ENCODE measurements at regions not wholly inside any gene's neighbourhood (a gene's known extent, or its start where the extent isn't known, plus 50 kb on each side); places are given as distances from the start of the nearest gene placed in this dataset.
"Not testable (repeated sequence)": the region's sequence is repeated elsewhere in the genome, so short reads cannot be mapped to it uniquely, and the experiment has no call there.

DNA sequence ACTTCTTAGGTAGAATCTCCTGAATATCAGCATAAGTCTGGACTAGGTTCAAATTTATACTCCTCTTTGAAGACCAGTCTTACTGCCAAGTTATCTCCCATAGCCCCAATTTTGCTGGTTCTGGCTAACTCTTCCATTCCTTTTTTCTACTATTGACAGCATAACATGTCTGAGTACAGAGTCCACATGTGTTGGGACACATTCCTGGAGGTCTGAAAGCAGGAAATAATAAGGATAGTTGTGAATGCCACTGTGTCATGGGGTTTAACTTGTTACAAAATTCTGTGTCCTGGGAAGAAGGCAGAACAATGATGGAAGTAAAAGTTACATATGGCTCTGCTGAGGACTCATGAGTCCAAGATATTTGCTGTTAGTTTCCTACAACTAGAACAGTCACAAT is 57.4 kb upstream of the ZBTB20 start:
- Histone ChIP-seq H3K36me3 (ENCODE audit: control insufficient read depth, insufficient read depth, low read length) (no peaks in the 10 kb centered on the region), H3K27me3 (ENCODE audit: control insufficient read depth, insufficient read depth, low read length) (no peaks in the 10 kb centered on the region), H3K4me3 (ENCODE audit: low read length) (no peak overlapping the region), H3K9ac (ENCODE audit: low read length) (no peak overlapping the region), H3K27ac (ENCODE audit: low read depth, low read length) (no peak overlapping the region), H3K4me1 (ENCODE audit: control insufficient read depth, insufficient read depth, low read length) (no peaks in the 10 kb centered on the region)

DNA sequence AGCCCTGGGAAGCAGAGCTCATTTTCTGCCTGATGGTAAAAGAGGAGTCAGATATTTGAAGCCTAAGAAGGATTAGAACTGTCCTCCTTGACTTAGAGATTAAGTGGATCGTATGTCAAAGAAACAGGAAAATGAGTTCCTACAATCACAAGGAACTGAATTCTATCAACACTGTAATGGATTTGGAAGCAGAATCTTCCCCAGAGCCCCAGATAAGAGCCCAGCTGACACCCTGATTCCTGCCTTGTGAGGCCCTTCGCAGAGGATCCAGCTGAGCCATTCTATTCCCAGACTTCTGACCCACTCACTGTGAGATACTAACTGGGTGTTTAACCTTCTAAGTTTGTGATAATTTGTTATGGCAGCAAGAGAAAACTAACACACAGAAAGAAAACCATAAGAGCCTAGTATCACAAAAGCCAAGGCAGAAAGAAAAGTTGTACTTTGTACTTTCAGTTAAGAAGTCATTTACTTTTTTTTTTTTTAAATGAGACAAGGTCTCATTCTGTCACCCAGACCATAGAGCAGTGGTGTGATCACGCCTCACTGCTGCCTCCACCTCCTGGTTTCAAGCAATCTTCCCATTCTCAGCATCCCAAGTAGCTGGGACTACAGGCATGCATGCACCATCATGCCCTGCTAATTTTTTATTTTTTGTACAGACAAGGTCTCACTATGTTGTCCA is 61.1 kb upstream of the ZBTB20 start:
- Histone ChIP-seq H3K27ac (ENCODE audit: low read depth, low read length) (no peak overlapping the region), H3K4me1 (ENCODE audit: control insufficient read depth, insufficient read depth, low read length) (no peaks in the 10 kb centered on the region), H3K9ac (ENCODE audit: low read length) (no peak overlapping the region), H3K27me3 (ENCODE audit: control insufficient read depth, insufficient read depth, low read length) (no peaks in the 10 kb centered on the region), H3K4me3 (ENCODE audit: low read length) (no peak overlapping the region), H3K36me3 (ENCODE audit: control insufficient read depth, insufficient read depth, low read length) (no peaks in the 10 kb centered on the region)

DNA sequence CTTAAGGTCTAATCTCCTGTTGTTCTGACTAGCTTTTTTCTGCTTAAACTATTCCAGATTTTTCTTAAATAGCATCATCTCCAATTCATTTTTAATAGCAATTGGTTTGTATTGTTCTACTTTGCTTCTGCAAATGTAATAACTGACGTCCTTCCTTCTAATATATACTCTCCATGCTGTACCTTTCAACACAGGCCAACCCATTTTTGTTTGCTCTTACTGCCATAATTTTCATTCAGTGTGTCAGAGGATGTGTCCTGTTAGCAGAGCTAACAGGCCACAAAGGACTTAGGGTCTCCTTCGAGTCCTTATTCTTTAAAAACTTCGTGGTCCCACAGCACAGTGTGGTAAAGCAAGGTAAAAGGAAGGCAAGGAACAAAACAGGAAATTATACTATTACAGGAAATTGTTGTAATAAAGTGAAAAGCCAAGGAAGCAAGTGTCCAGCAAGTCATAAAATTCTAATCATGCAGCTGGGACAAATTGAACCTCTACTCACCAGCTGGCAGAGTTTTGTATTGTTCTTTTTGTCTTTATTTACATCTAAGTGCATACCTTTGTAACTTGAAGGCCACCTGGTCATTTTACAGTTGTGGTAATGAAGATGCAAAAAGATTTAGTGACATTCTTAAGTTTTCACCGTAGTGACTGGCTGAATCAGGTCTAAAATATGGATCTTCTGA is 64.9 kb upstream of the ZBTB20 start:
- H3K9ac ChIP-seq (ENCODE audit: low read length): no peak overlapping the region
- H3K4me3 ChIP-seq (ENCODE audit: low read length): no peak overlapping the region
- no peaks in the 10 kb centered on the region for H3K36me3 ChIP-seq (ENCODE audit: control insufficient read depth, insufficient read depth, low read length)
- H3K27me3 ChIP-seq (ENCODE audit: control insufficient read depth, insufficient read depth, low read length): no peaks in the 10 kb centered on the region
- H3K27ac ChIP-seq (ENCODE audit: low read depth, low read length): no peak overlapping the region
- H3K4me1 ChIP-seq (ENCODE audit: control insufficient read depth, insufficient read depth, low read length): no peaks in the 10 kb centered on the region

DNA sequence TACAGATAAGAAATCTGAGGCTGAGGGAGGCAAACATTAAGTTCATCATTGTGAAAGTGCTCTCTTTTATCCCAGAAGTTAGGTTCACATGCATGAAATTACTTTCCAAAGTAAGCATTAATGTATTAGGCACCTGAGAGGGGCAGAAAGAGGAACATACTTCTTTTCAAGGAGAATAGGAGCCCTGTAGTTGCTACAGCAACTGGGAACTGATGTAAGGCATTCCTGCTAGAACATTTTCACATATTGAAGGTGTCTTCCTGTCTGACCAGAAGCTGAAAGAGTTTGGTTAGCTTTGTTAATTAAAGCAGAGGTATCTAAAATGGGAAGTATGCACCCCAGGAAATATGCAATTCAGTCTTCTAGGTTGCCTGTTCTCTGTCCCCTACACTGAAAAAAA is 65.5 kb upstream of the ZBTB20 start:
- Histone ChIP-seq H3K27me3 (ENCODE audit: control insufficient read depth, insufficient read depth, low read length) (no peaks in the 10 kb centered on the region), H3K4me1 (ENCODE audit: control insufficient read depth, insufficient read depth, low read length) (no peaks in the 10 kb centered on the region), H3K9ac (ENCODE audit: low read length) (no peak overlapping the region), H3K27ac (ENCODE audit: low read depth, low read length) (no peak overlapping the region), H3K4me3 (ENCODE audit: low read length) (no peak overlapping the region), H3K36me3 (ENCODE audit: control insufficient read depth, insufficient read depth, low read length) (no peaks in the 10 kb centered on the region)

DNA sequence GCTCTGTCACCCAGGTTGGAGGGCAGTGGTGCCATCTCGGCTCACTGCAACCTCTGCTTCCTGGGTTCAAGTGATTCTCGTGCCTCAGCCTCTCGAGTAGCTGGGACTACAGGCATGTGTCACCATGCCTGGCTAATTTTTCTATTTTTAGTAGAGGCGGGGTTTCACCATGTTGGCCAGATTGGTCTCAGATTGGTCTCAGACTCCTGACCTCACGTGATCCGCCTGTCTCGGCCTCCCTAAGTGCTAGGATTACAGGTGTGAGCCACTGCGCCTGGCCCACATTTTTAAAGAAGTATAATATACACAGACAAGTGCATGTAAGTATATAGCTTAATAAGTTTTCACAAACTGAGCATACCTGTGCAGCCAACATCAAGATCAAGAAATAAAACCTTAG is 66.0 kb upstream of the ZBTB20 start:
- H3K27ac ChIP-seq (ENCODE audit: low read depth, low read length); H3K4me1 ChIP-seq (ENCODE audit: control insufficient read depth, insufficient read depth, low read length); H3K4me3 ChIP-seq (ENCODE audit: low read length); H3K36me3 ChIP-seq (ENCODE audit: control insufficient read depth, insufficient read depth, low read length); H3K27me3 ChIP-seq (ENCODE audit: control insufficient read depth, insufficient read depth, low read length); H3K9ac ChIP-seq (ENCODE audit: low read length): not testable (repeated sequence)

DNA sequence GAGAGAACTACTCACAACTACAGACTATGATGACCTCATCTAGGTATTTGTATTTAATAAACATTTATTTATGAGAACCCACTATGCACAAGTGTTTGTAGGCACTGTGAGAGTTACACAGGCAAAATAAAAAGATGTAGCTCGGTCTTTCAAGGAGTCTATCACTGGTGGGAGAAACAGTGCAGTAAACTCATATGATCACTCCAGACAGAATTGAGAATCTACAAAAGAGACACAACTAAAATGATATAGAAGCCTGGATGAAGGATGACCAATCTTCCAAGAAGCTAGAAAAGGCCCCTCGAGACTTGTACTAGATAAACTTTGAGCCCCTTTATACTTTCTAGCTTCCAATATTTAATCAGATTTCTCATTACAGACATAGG is 70.2 kb upstream of the ZBTB20 start:
- Histone ChIP-seq H3K9ac (ENCODE audit: low read length) (no peak overlapping the region), H3K4me1 (ENCODE audit: control insufficient read depth, insufficient read depth, low read length) (no peaks in the 10 kb centered on the region), H3K27me3 (ENCODE audit: control insufficient read depth, insufficient read depth, low read length) (no peaks in the 10 kb centered on the region), H3K36me3 (ENCODE audit: control insufficient read depth, insufficient read depth, low read length) (no peaks in the 10 kb centered on the region), H3K4me3 (ENCODE audit: low read length) (no peak overlapping the region), H3K27ac (ENCODE audit: low read depth, low read length) (no peak overlapping the region)

DNA sequence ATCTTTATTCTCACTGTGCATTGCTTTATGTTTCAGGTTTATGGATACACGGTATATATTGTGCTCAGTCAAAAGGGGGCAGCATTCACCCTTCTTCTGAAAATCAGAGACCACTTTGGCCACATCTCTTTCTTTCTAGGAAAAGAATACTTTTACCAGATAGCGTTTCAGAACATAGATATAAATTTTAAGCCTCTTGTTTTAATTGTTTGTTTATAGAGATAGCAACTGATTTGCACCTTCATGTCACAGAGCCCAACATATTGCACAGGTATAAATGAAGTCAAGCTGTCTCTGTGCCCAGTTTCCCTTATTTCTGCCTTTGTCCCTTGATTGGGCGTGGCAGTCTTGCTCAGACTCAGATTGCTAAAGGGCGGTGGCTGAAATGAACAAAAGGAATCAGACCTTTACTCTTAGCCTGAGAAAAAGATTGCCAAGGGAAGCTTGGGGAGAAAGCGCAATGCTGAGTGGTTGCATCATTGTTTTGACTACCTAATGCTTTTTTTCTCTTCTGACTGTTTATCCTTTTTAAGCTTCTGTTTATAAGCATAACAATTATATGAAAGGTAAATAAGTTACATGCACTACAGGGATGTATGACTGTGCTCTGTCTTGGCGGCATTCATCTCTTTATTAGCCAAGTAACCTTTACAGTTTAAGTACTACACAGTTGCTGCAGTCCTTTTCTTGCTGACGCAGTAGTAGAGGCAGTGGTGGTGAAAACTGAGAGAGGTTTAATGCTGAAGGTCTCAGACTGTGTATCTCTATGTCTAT is 70.8 kb upstream of the ZBTB20 start:
- H3K4me1 ChIP-seq (ENCODE audit: control insufficient read depth, insufficient read depth, low read length): no peaks in the 10 kb centered on the region
- H3K36me3 ChIP-seq (ENCODE audit: control insufficient read depth, insufficient read depth, low read length): no peaks in the 10 kb centered on the region
- H3K27me3 ChIP-seq (ENCODE audit: control insufficient read depth, insufficient read depth, low read length): no peaks in the 10 kb centered on the region
- no peak overlapping the region for H3K9ac ChIP-seq (ENCODE audit: low read length)
- H3K27ac ChIP-seq (ENCODE audit: low read depth, low read length): no peak overlapping the region
- H3K4me3 ChIP-seq (ENCODE audit: low read length): no peak overlapping the region

DNA sequence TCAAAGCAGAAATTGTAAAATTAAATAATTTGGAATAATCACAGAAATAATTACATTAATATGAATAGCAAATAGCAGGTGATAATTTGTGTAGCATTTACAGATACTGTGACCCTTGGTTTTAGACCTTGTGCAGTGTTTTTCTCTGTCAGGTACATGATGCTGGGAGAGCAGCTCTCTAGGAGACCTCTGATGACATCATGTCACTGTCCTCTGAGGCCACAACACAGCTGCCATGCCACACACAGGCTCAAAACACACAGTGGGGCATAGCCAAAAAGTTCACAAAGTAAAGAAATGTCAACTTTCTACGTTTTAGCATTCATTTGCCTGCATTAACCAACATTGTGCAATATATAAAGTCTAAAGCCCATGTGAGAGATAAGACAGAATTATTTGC is 71.8 kb upstream of the ZBTB20 start:
- no peaks in the 10 kb centered on the region for H3K4me1 ChIP-seq (ENCODE audit: control insufficient read depth, insufficient read depth, low read length)
- H3K36me3 ChIP-seq (ENCODE audit: control insufficient read depth, insufficient read depth, low read length): no peaks in the 10 kb centered on the region
- H3K27me3 ChIP-seq (ENCODE audit: control insufficient read depth, insufficient read depth, low read length): no peaks in the 10 kb centered on the region
- no peak overlapping the region for H3K27ac ChIP-seq (ENCODE audit: low read depth, low read length)
- no peak overlapping the region for H3K4me3 ChIP-seq (ENCODE audit: low read length)
- no peak overlapping the region for H3K9ac ChIP-seq (ENCODE audit: low read length)

DNA sequence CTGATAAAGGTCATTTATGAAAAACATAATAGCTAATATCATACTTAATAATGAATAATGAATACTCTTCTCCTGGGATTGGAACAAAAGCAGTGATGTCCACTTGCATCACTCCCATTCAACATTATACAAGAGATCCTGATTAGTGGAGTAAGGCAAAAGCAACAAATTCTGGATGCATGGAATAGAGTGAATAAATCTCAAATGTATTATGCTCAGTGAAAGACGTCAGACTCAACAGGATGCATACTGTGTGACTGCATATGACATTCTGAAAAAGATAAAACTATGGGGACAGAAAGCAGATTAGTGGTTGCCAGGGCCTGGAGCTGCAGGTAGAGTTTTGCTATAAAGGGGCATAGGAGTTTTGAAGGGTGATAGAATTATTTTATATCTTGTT is 77.6 kb upstream of the ZBTB20 start:
- Histone ChIP-seq H3K27me3 (ENCODE audit: control insufficient read depth, insufficient read depth, low read length) (no peaks in the 10 kb centered on the region), H3K27ac (ENCODE audit: low read depth, low read length) (no peak overlapping the region), H3K9ac (ENCODE audit: low read length) (no peak overlapping the region), H3K4me3 (ENCODE audit: low read length) (no peak overlapping the region), H3K4me1 (ENCODE audit: control insufficient read depth, insufficient read depth, low read length) (no peaks in the 10 kb centered on the region), H3K36me3 (ENCODE audit: control insufficient read depth, insufficient read depth, low read length) (no peaks in the 10 kb centered on the region)

DNA sequence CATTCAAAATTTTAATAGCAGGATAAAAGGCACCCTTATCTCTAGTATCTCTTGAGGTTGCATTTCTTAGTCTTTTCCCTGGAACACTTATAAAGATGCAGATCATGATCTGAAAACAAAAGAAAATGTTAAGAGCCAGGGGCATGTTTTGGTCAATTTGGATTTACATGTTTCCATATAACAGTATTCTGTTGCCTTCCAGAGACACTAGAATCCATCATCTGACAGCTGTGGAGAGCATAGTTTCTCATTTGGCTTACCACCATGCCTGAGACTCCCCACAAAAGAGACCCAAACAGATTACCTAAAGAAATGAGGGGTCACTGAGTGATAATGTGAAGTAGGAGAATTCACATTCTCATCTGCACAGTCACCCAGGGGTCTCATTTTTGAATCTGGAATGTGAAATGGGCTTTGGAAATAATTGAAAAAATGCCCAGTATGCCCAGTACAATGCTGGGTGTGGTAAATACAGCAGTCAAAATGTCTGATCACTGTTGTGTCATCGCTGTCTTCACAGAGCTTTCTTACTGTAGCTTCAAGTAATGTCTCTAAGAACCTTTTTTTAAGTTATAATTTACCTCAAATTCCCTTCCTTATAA is 79.9 kb upstream of the ZBTB20 start:
- no peaks in the 10 kb centered on the region for H3K4me1 ChIP-seq (ENCODE audit: control insufficient read depth, insufficient read depth, low read length)
- no peak overlapping the region for H3K27ac ChIP-seq (ENCODE audit: low read depth, low read length)
- H3K9ac ChIP-seq (ENCODE audit: low read length): no peak overlapping the region
- H3K36me3 ChIP-seq (ENCODE audit: control insufficient read depth, insufficient read depth, low read length): no peaks in the 10 kb centered on the region
- no peak overlapping the region for H3K4me3 ChIP-seq (ENCODE audit: low read length)
- no peaks in the 10 kb centered on the region for H3K27me3 ChIP-seq (ENCODE audit: control insufficient read depth, insufficient read depth, low read length)

DNA sequence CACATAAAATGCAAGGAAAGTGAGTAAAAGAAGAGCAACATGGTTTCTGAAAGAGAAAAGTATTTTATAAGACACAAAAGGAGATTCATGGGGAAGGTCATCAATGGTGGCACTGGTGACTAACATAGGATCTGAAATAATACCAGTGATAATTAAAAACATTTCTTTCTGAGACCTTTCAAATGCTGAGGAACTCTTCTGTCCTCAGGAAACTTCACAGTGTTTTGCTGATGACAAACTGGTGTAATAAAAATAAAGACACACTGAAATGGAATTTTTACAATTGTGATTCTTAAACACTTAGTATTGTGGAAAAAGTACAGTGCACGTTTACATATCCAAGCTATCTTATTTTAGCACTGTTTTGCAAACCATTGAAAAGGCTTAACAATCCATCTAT is 80.4 kb upstream of the ZBTB20 start:
- Histone ChIP-seq H3K27ac (ENCODE audit: low read depth, low read length) (no peak overlapping the region), H3K36me3 (ENCODE audit: control insufficient read depth, insufficient read depth, low read length) (no peaks in the 10 kb centered on the region), H3K4me1 (ENCODE audit: control insufficient read depth, insufficient read depth, low read length) (no peaks in the 10 kb centered on the region), H3K27me3 (ENCODE audit: control insufficient read depth, insufficient read depth, low read length) (no peaks in the 10 kb centered on the region), H3K4me3 (ENCODE audit: low read length) (no peak overlapping the region), H3K9ac (ENCODE audit: low read length) (no peak overlapping the region)

DNA sequence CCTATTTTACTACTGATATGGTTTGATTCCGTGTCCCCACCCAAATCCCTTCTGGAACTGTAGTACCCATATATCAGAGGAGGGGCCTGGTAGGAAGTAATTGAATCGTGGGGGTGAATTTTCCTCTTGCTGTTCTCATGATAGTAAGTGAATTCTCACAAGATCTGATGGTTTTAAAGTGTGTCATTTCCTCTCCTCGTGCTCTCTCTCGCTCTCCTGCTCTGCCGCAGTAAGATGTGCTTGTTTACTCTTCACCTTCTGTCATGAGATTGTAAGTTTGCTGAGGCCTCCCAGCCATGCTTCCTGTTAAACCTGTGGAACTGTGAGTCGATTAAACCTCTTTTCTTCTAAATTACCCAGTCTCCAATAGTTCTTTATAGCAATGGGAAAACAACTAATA is 81.2 kb upstream of the ZBTB20 start:
- H3K27ac ChIP-seq (ENCODE audit: low read depth, low read length): no peak overlapping the region
- H3K27me3 ChIP-seq (ENCODE audit: control insufficient read depth, insufficient read depth, low read length): no peaks in the 10 kb centered on the region
- H3K9ac ChIP-seq (ENCODE audit: low read length): no peak overlapping the region
- H3K4me1 ChIP-seq (ENCODE audit: control insufficient read depth, insufficient read depth, low read length): no peaks in the 10 kb centered on the region
- no peaks in the 10 kb centered on the region for H3K36me3 ChIP-seq (ENCODE audit: control insufficient read depth, insufficient read depth, low read length)
- H3K4me3 ChIP-seq (ENCODE audit: low read length): no peak overlapping the region

Data from rectal smooth muscle tissue (tissue), 1 donor.